Skeletal muscle satellite cell (primary cell): ENCODE measurements at regions not wholly inside any gene's neighbourhood (a gene's known extent, or its start where the extent isn't known, plus 50 kb on each side); places are given as distances from the start of the nearest gene placed in this dataset.
"Not testable (repeated sequence)": the region's sequence is repeated elsewhere in the genome, so short reads cannot be mapped to it uniquely, and the experiment has no call there.

ENCODE experiments used
- H3K27me3 ChIP-seq: 2 replicates; pipeline ENCODE4 v1.7.0; 2013; ENCODE audit warnings: low read length; ENCODE audit not compliant: control insufficient read depth, insufficient read depth
- H3K36me3 ChIP-seq: 2 replicates; pipeline ENCODE4 v1.7.0; 2013; ENCODE audit warnings: mild to moderate bottlenecking, control low read depth, low read length; ENCODE audit not compliant: insufficient read depth
- H3K4me1 ChIP-seq: 2 replicates; pipeline ENCODE4 v1.7.0; 2013; ENCODE audit warnings: low read length; ENCODE audit not compliant: control insufficient read depth, insufficient read depth
- H3K4me2 ChIP-seq: 2 replicates; pipeline ENCODE4 v1.7.0; 2013; ENCODE audit warnings: mild to moderate bottlenecking, low read length
- H3K4me3 ChIP-seq: 2 replicates; pipeline ENCODE4 v1.7.0; 2013; ENCODE audit warnings: low read length
- H3K9ac ChIP-seq: 2 replicates; pipeline ENCODE4 v1.7.0; 2013; ENCODE audit warnings: mild to moderate bottlenecking, low read depth, low read length, moderate library complexity
- H3K9me3 ChIP-seq: replicated peaks from 2 replicates; pipeline ENCODE4 v1.7.0; 2013; ENCODE audit warnings: mild to moderate bottlenecking, control low read depth, low read length

GRCh38 chr6:125375821-125376220 lies 74.1 kb upstream of the HDDC2 start:
- Histone ChIP-seq H3K4me2 (no peak overlapping the region), H3K27me3 (peaks cover 10% of the 10 kb centered on the region)

GRCh38 chr6:125377621-125378020 lies 75.9 kb upstream of the HDDC2 start:
- no peak overlapping the region for H3K4me2 ChIP-seq
- no peak overlapping the region for H3K4me3 ChIP-seq
- no peaks in the 10 kb centered on the region for H3K9me3 ChIP-seq
- peaks cover 10% of the 10 kb centered on the region for H3K27me3 ChIP-seq
- H3K36me3 ChIP-seq: no peaks in the 10 kb centered on the region
- H3K9ac ChIP-seq: no peak overlapping the region
- no peaks in the 10 kb centered on the region for H3K4me1 ChIP-seq

More at GRCh38 chr6:125375821-125376220, 74.1 kb upstream of the HDDC2 start:
- H3K9me3 ChIP-seq: no peaks in the 10 kb centered on the region
- H3K36me3 ChIP-seq: no peaks in the 10 kb centered on the region
- no peak overlapping the region for H3K4me3 ChIP-seq
- no peak overlapping the region for H3K9ac ChIP-seq
- no peaks in the 10 kb centered on the region for H3K4me1 ChIP-seq

GRCh38 chr6:125379174-125379573 lies 77.4 kb upstream of the HDDC2 start:
- H3K4me3 ChIP-seq: no peak overlapping the region
- no peak overlapping the region for H3K9ac ChIP-seq
- H3K9me3 ChIP-seq: no peaks in the 10 kb centered on the region
- no peaks in the 10 kb centered on the region for H3K36me3 ChIP-seq
- no peak overlapping the region for H3K4me2 ChIP-seq
- H3K4me1 ChIP-seq: no peaks in the 10 kb centered on the region
- peaks cover 10% of the 10 kb centered on the region for H3K27me3 ChIP-seq

GRCh38 chr6:125380474-125380873 lies 78.7 kb upstream of the HDDC2 start:
- peaks cover 10% of the 10 kb centered on the region for H3K27me3 ChIP-seq
- no peak overlapping the region for H3K4me2 ChIP-seq
- H3K4me3 ChIP-seq: no peak overlapping the region
- H3K4me1 ChIP-seq: no peaks in the 10 kb centered on the region
- no peaks in the 10 kb centered on the region for H3K9me3 ChIP-seq
- no peaks in the 10 kb centered on the region for H3K36me3 ChIP-seq
- no peak overlapping the region for H3K9ac ChIP-seq

- not testable (repeated sequence) for H3K36me3 ChIP-seq, H3K27me3 ChIP-seq, H3K4me2 ChIP-seq, H3K9ac ChIP-seq, H3K4me3 ChIP-seq, H3K9me3 ChIP-seq, H3K4me1 ChIP-seq
Measured at GRCh38 chr6:125386337-125386736, 84.6 kb upstream of the HDDC2 start.

GRCh38 chr6:125392682-125393081 lies 90.9 kb upstream of the HDDC2 start:
- Histone ChIP-seq H3K9ac (no peak overlapping the region), H3K4me2 (no peak overlapping the region), H3K36me3 (no peaks in the 10 kb centered on the region), H3K4me3 (no peak overlapping the region), H3K27me3 (no peaks in the 10 kb centered on the region), H3K9me3 (no peaks in the 10 kb centered on the region), H3K4me1 (no peaks in the 10 kb centered on the region)

- no peaks in the 10 kb centered on the region for H3K36me3 ChIP-seq
- no peaks in the 10 kb centered on the region for H3K27me3 ChIP-seq
- no peak overlapping the region for H3K4me3 ChIP-seq
- no peaks in the 10 kb centered on the region for H3K9me3 ChIP-seq
- no peaks in the 10 kb centered on the region for H3K4me1 ChIP-seq
- H3K9ac ChIP-seq: no peak overlapping the region
- H3K4me2 ChIP-seq: no peak overlapping the region
Measured at GRCh38 chr6:125393449-125393858, 91.7 kb upstream of the HDDC2 start.

GRCh38 chr6:125406741-125407140 lies 105.0 kb upstream of the HDDC2 start:
- Histone ChIP-seq H3K36me3 (no peaks in the 10 kb centered on the region), H3K9me3 (no peaks in the 10 kb centered on the region), H3K4me2 (no peak overlapping the region), H3K4me1 (no peaks in the 10 kb centered on the region), H3K27me3 (no peaks in the 10 kb centered on the region), H3K9ac (no peak overlapping the region), H3K4me3 (no peak overlapping the region)

- Histone ChIP-seq H3K4me3 (no peak overlapping the region), H3K4me2 (no peak overlapping the region), H3K9ac (no peak overlapping the region), H3K27me3 (no peaks in the 10 kb centered on the region), H3K4me1 (peaks cover 3% of the 10 kb centered on the region), H3K36me3 (no peaks in the 10 kb centered on the region), H3K9me3 (no peaks in the 10 kb centered on the region)
Measured at GRCh38 chr6:125414507-125414906, 112.7 kb upstream of the HDDC2 start.

GRCh38 chr6:125415913-125416312 lies 114.1 kb upstream of the HDDC2 start:
- H3K4me2 ChIP-seq: no peak overlapping the region
- H3K4me1 ChIP-seq: peaks cover 3% of the 10 kb centered on the region

GRCh38 chr6:125421836-125422235 lies 120.1 kb upstream of the HDDC2 start:
- Histone ChIP-seq H3K4me1 (no peaks in the 10 kb centered on the region), H3K9ac (no peak overlapping the region), H3K4me2 (no peak overlapping the region), H3K9me3 (no peaks in the 10 kb centered on the region), H3K4me3 (no peak overlapping the region), H3K27me3 (no peaks in the 10 kb centered on the region), H3K36me3 (no peaks in the 10 kb centered on the region)

More at GRCh38 chr6:125415913-125416312, 114.1 kb upstream of the HDDC2 start:
- Histone ChIP-seq H3K9ac (no peak overlapping the region), H3K36me3 (no peaks in the 10 kb centered on the region), H3K4me3 (no peak overlapping the region), H3K9me3 (no peaks in the 10 kb centered on the region), H3K27me3 (no peaks in the 10 kb centered on the region)

GRCh38 chr6:125423047-125423446 lies 121.3 kb upstream of the HDDC2 start:
- no peak overlapping the region for H3K4me3 ChIP-seq
- no peaks in the 10 kb centered on the region for H3K4me1 ChIP-seq
- H3K9ac ChIP-seq: no peak overlapping the region
- H3K27me3 ChIP-seq: no peaks in the 10 kb centered on the region
- no peak overlapping the region for H3K4me2 ChIP-seq
- H3K36me3 ChIP-seq: no peaks in the 10 kb centered on the region
- no peaks in the 10 kb centered on the region for H3K9me3 ChIP-seq
